Astrocyte of the cerebellum (primary cell): ENCODE measurements at regions not wholly inside any gene's neighbourhood (a gene's known extent, or its start where the extent isn't known, plus 50 kb on each side); places are given as distances from the start of the nearest gene placed in this dataset.
"Not testable (repeated sequence)": the region's sequence is repeated elsewhere in the genome, so short reads cannot be mapped to it uniquely, and the experiment has no call there.

Source experiments
- DNase-seq: peaks from one replicate; pipeline ENCODE4 v3.0.0-alpha.2; 2011; ENCODE audit warnings: low read depth
- H3K4me3 ChIP-seq: 2 replicates; pipeline ENCODE4 v1.5.1; 2011; ENCODE audit warnings: mild to moderate bottlenecking, low read depth, low read length, moderate library complexity
- CTCF ChIP-seq: IDR thresholded peaks from 2 replicates; pipeline ENCODE4 v1.5.1; 2012; ENCODE audit warnings: low read length, low read depth, moderate library complexity, mild to moderate bottlenecking; ENCODE audit errors: missing control alignments
- in situ Hi-C: cut with HindIII; loops from 2 replicates; pipeline ENCODE4 v1.10.0; 2017; ENCODE audit warnings: low sequenced_read_pairs

GRCh38 chr20:47906348-47906660 lies 121.0 kb upstream of the SULF2 start:
- no peak overlapping the region for H3K4me3 ChIP-seq
- in situ Hi-C loops: no loop called here
- TF ChIP-seq CTCF: no peak
- DNase-seq: no peak

DNA sequence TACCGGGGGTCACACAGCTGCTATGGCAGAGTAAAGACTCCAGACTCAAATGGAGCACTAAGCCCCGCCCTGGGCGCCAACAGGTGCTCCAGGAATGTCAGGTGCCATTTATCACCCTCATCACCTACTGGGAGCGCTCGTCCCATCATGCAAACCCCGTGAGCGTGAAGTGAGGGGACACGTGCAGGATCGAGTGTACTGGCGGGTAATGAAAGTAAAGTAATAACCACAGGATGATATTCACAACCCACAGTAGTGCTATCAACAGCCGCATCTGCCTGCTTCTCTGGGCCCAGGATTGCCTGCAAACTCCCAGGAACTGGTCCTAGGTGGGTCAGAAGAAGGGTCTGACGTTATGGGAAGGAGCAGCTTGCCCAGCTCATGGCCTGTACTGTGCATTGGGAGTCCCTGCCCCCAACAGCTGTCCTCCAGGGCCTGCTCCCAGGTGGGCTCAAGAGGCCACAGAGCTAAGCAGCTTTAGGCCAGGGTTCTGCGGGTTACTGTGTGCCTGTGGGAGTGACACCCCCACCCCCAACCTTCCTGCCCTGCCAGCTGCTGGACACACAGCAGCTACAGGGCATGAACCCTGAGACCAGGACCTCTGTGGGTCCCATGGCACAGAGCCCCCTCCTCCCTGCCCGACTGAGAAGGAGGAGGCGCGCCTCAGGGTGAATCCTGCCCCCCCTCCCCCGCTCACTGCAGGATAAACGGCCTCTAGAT lies 120.5 kb upstream of the SULF2 start:
- in situ Hi-C loops: no loop called here
- DNase-seq: no peak
- no peak overlapping the region for H3K4me3 ChIP-seq
- no peak for TF ChIP-seq CTCF

GRCh38 chr20:47903009-47903408 lies 117.7 kb upstream of the SULF2 start:
- DNase-seq, in situ Hi-C loops, H3K4me3 ChIP-seq: not testable (repeated sequence)

DNA sequence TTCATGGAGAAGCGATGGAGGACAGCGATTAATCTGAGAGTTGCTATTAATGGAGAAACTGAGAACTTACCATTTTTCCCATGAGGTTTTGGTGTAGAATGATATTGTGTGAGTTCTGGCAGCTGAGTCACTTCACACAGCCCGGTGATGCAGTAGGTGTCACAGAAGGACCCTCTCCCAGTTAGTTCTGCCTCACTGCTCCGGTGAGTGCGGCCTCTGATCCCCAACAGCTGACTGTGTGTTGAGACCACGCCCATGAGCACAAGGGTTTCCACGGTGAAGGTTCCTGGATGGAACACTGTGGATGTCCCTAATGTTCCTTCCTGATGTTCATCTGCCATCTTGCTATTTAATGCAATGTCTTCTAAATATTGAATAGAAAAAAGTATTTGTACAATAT lies 114.0 kb upstream of the SULF2 start:
- H3K4me3 ChIP-seq, in situ Hi-C loops: not testable (repeated sequence)

GRCh38 chr20:47897461-47897860 lies 112.2 kb upstream of the SULF2 start:
- no peak for TF ChIP-seq CTCF
- H3K4me3 ChIP-seq: no peak overlapping the region
- in situ Hi-C loops: no loop called here
- no peak for DNase-seq

More for the DNA sequence above, 114.0 kb upstream of the SULF2 start:
- DNase-seq: not testable (repeated sequence)

GRCh38 chr20:47892681-47893080 lies 107.4 kb upstream of the SULF2 start:
- H3K4me3 ChIP-seq, in situ Hi-C loops, DNase-seq: not testable (repeated sequence)

- H3K4me3 ChIP-seq, in situ Hi-C loops, DNase-seq: not testable (repeated sequence)
Measured at GRCh38 chr20:47890708-47891107, 105.4 kb upstream of the SULF2 start.

DNA sequence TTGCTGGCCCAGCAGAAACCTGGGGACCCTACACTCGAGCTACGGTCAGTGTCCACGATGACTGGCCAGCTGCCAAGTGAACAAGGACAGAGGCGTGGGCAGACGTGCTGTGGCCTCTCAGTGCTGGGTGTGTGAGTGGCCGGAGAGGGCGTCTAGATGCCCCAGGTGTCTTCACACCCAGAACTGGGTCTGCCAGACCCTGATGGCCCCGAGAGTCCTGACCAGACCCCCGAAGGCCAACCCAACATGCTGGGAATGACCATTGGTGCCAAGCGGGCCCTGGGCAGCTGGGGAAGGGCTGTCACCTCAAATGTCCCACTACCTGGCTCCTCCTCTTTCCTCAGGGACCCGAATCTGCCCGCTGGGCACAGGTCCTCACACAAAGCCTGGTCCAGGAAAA lies 104.5 kb upstream of the SULF2 start:
- H3K4me3 ChIP-seq, in situ Hi-C loops: not testable (repeated sequence)

DNA sequence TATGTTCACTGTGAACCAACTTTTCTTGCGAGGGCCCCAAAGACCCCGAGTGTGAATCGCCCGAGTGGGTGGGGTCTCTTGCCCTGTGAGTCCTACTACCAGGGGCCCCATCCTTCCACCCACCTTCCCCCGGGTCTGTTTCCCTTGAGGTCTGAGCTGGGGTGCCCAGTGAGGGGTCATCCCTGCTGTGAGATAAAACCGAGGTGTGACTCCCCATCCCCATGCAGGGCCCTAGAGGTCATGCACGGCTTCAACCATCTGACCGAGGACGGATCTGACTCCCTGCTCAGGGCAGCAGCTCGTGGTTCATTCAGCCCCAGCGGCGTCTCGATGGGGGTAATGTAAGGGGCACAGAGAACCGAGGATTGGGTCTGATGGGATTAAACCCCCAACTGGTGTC lies 103.1 kb upstream of the SULF2 start:
- no peak for DNase-seq
- in situ Hi-C loops: no loop called here
- H3K4me3 ChIP-seq: no peak overlapping the region
- no peak for TF ChIP-seq CTCF

More for the DNA sequence above, 104.5 kb upstream of the SULF2 start:
- DNase-seq: not testable (repeated sequence)
